Pulmonary artery endothelial cell (primary cell): ENCODE measurements at regions not wholly inside any gene's neighbourhood (a gene's known extent, or its start where the extent isn't known, plus 50 kb on each side); places are given as distances from the start of the nearest gene placed in this dataset.

Source experiments
- DNase-seq: peaks from one replicate; pipeline ENCODE4 v3.0.0-alpha.2; 2011; ENCODE audit warnings: low read depth, low spot score

GRCh38 chr9:86660146-86660943 lies 287.0 kb downstream of the GAS1 start:
- DNase-seq: no peak

DNA sequence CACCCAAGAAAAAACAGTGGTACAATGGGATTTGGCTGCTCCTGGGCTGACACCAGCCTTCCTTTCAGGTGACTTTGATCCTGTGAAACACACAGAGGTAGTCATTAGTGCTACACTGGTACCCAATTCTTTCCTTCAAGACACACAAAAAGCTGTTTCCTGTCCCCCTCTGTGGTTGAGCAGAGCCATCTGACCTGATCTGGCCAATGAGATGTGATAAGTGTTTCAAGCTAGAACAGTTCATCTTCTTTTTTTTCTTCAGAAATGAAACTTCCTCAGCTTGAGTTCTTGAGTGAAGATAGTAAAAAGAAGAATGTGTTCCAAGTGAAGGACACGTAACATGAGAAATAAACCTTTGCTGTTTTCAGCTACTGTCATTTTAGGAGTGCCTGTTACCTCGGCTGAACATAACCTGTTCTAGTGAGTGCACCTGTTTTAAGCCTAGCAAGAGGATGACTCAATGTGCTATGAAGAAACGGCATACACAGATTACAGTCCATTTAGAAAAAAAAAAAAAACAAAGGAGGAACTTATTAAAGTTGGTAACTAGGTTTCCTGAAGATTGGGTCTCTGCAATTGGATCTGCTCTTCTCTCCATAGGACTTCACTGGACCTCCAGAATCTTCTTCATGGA lies 287.8 kb downstream of the GAS1 start:
- no peak for DNase-seq

DNA sequence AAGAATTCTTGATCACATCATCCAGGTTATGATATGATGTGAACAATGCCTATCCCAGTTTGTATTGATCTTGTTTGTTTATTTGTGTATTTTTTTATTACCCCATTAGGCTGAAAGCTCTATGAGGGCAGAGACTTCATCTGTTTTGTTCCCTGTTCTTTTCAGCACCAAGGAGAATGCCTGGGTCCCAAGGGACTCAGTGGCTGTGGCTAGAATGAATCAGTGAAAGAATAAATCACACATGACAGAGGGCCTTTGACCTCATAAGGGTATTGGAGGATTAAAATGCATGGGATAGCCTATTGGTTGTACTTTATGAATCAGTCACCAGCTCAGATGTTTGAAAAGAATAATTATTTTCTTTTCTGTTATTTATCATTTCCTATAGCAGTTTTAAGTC lies 292.2 kb downstream of the GAS1 start:
- DNase-seq: no peak

DNA sequence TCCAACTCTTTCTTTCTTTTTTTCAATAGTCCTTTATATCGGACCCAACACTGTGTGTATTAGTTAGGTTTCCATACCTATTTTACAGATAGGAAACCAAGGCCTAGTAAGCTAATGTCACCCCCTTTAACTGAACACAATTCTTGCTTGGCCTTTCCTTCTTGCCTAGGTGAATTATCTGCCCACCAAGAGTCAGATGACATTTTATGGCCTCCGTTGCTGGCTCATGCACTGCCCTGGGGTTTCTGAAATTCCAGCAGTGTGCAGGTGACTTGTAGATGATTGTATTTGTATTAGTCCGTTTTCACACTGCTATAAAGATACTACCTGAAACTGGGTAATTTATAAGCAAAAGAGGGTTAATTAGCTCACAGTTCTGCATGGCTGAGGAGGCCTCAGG lies 293.8 kb downstream of the GAS1 start:
- no peak for DNase-seq

GRCh38 chr9:86652736-86653135 lies 294.6 kb downstream of the GAS1 start:
- no peak for DNase-seq

GRCh38 chr9:86649913-86650312 lies 295.7 kb upstream of the TUT7 start:
- no peak for DNase-seq

DNA sequence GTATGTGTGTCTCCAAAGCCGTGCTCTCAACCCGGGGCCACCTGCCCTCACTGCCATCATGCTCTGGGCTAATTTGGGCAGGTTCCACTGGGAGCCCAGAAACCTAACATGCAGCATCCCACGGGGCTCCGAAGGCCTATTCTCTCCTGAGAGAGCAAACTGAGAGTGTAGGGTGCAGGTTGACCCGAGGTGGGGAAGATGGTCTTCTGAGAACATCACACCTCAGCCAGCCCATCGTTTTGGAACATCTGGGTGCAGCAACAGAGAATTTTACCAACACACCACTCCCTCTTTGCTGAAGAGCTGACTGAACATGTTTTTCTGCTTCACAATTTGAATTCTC lies 294.6 kb upstream of the TUT7 start:
- DNase-seq: no peak

GRCh38 chr9:86648156-86648827 lies 294.1 kb upstream of the TUT7 start:
- DNase-seq: no peak

DNA sequence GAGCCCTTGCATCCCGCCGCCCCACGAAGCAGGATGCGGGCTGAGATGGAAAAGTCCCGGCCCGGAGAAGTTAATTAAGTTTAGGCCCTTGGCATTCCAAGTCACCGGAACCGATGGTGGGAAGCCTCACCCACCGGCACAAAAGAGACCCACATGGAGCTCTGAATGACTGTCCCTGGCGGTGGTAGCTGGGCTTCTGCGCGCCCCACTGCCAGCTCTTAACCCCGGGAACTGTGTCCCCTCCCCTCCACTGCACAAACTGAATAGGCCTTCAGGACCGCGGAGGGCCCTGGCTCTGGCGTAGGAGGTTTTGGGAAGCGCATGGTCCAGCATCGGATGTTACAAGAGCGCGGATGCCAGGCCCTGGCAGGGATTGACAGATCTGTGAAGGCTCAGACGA lies 291.1 kb upstream of the TUT7 start:
- no peak for DNase-seq

DNA sequence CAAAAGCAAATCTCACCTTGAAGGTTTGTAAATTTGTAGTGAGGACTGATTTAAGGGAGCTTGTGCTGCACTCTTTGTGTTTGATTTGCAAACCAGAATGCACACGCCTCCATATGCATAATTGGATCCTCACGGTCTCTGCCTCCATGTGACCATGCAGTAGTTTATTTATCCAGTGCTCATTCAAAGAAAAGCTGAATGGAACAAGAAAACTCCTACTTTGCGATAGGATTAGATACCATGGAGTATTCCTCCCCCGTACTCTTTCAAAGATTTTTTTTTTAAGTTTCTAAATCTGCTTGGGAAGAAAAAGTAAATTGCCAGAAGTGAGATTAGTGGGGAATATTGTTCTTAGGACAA lies 290.4 kb upstream of the TUT7 start:
- no peak for DNase-seq

GRCh38 chr9:86643946-86644674 lies 289.9 kb upstream of the TUT7 start:
- DNase-seq: no peak

DNA sequence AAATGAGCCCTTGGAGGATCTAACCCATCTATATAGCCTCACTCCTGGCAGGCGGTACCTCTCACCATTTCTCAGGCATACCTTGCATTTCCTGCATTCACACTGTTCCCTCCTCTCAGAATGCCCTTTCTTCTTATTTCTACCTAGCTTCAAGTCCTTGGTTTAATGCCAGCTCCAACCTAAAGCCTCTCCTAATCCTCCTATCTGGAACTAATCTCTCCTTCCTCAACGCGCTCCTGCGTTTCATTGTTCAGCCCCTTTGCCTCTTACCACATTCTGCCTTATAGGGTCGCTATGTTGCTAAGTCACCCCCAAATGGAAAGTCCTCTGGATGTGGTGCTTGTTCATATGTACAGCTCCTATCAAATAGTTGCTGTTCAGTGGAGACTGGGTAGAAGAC lies 288.5 kb upstream of the TUT7 start:
- DNase-seq: no peak

GRCh38 chr9:86641970-86642369 lies 287.8 kb upstream of the TUT7 start:
- no peak for DNase-seq

DNA sequence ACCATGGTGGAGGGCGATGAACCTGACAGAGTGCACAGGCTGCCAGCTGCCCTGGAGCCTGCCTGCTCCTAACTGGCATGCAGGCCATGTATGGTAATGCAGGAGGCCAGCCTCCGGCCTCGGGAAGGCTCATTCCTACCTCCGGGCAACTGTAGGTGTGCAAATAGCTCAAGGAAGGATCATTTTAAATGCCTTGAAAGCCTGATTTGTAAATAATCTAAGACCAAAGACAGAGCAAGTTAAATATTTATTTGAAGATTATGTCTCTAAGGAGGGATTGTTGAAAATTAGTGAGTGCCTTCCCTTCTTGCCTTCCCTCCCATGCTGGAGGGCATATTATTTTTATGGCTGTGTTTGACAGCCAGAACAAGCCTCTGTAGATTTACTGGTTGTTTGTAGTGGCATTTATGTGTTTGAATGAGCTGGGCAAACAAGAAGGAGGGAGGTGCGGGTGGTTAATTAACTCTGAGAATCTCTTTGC lies 285.7 kb upstream of the TUT7 start:
- no peak for DNase-seq

GRCh38 chr9:86639287-86639686 lies 285.1 kb upstream of the TUT7 start:
- no peak for DNase-seq

DNA sequence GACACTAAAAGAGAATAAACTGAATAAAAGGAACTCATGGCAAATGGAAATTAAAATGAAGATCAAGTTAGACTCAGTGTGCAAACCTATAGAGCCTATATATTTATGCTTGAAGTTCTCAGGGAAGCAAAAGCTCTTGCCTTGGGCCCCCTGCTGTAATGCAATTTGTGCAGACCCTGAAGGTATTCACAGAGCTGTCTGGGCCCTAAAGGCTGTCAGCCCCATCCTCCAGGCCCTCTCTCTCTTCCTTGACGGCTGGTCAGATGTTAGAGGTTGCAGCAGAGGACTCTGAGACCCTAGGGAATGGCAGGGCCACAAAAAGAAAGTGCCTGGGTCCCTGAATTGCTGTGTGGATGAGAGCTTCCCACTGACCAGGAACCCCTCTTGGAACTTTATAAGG lies 283.9 kb upstream of the TUT7 start:
- no peak for DNase-seq

GRCh38 chr9:86637515-86637914 lies 283.3 kb upstream of the TUT7 start:
- DNase-seq: no peak

- DNase-seq: no peak
These were observed 282.3 kb upstream of the TUT7 start for GRCh38 chr9:86636519-86636918.

GRCh38 chr9:86636038-86636437 lies 281.8 kb upstream of the TUT7 start:
- no peak for DNase-seq

- no peak for DNase-seq
These were observed 280.3 kb upstream of the TUT7 start for GRCh38 chr9:86634501-86634900.

- DNase-seq: no peak
These were observed 279.7 kb upstream of the TUT7 start for GRCh38 chr9:86633945-86634344.

DNA sequence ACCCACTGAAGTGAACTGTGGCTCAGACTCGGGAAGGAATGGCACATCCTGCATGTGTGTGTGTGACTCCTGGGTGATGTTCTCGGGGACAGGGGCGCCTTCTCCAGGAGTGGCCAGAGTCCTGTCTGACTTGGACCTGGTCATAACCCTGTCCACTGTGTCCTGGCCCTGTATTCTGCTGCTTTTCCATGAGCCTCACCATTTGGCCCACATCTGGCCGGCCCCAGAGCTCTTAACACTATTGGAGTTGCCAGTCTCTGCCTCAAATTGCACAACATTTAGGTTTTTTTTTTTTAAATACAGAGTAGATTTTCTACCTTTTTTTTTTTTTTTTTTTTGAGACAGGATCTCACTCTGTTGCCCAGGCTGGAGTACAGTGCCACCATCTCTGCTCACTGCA lies 278.3 kb upstream of the TUT7 start:
- DNase-seq: no peak
